HG03354 (cell line): ENCODE measurements at regions not wholly inside any gene's neighbourhood (a gene's known extent, or its start where the extent isn't known, plus 50 kb on each side); places are given as distances from the start of the nearest gene placed in this dataset.

ENCODE experiments used
- ATAC-seq: cut with Tn5 transposase; IDR thresholded peaks from one replicate; pipeline ENCODE4 v1.9.1; 2021; ENCODE audit warnings: mild to moderate bottlenecking; ENCODE audit not compliant: unreplicated experiment, poor library complexity, severe bottlenecking

GRCh38 chr6:155578251-155578650, 122.6 kb upstream of the NOX3 start:
- ATAC-seq: no peak

- no peak for ATAC-seq
Observed at GRCh38 chr6:155561966-155562364, 106.3 kb upstream of the NOX3 start.

GRCh38 chr6:155561257-155561965, 105.8 kb upstream of the NOX3 start:
- ATAC-seq: no peak

GRCh38 chr6:155549928-155550327, 94.3 kb upstream of the NOX3 start:
- ATAC-seq: no peak

GRCh38 chr6:155549028-155549798, 93.6 kb upstream of the NOX3 start:
- ATAC-seq: no peak

- no peak for ATAC-seq
Observed at GRCh38 chr6:155548576-155548975, 92.9 kb upstream of the NOX3 start.

GRCh38 chr6:155544677-155545076, 89.0 kb upstream of the NOX3 start:
- no peak for ATAC-seq

GRCh38 chr6:155543166-155543847, 87.7 kb upstream of the NOX3 start:
- ATAC-seq: no peak

GRCh38 chr6:155542036-155542435, 86.4 kb upstream of the NOX3 start:
- no peak for ATAC-seq

- ATAC-seq: no peak
Observed at GRCh38 chr6:155538708-155539390, 83.2 kb upstream of the NOX3 start.

GRCh38 chr6:155534678-155535077, 79.0 kb upstream of the NOX3 start:
- no peak for ATAC-seq

GRCh38 chr6:155530219-155530834, 74.7 kb upstream of the NOX3 start:
- peak; percentile 82 for ATAC-seq

GRCh38 chr6:155529814-155530213, 74.2 kb upstream of the NOX3 start:
- peak; percentile 25 for ATAC-seq

GRCh38 chr6:155528982-155529453, 73.4 kb upstream of the NOX3 start:
- peak; percentile 63 for ATAC-seq

- no peak for ATAC-seq
Observed at GRCh38 chr6:155528335-155528734, 72.7 kb upstream of the NOX3 start.

GRCh38 chr6:155527443-155527842, 71.8 kb upstream of the NOX3 start:
- ATAC-seq: no peak

GRCh38 chr6:155523821-155524651, 68.4 kb upstream of the NOX3 start:
- no peak for ATAC-seq

- ATAC-seq: no peak
Observed at GRCh38 chr6:155521719-155522118, 66.1 kb upstream of the NOX3 start.

- ATAC-seq: no peak
Observed at GRCh38 chr6:155520078-155520477, 64.4 kb upstream of the NOX3 start.
